ENCODE measurements at regions not wholly inside any gene's neighbourhood (a gene's known extent, or its start where the extent isn't known, plus 50 kb on each side); places are given as distances from the start of the nearest gene placed in this dataset.

GRCh38 chr12:13275241-13276085 lies 78.9 kb downstream of the EMP1 start:
- DNase-seq = no peak

GRCh38 chr12:13273850-13274249 lies 77.3 kb downstream of the EMP1 start:
- no peak for DNase-seq

- DNase-seq = no peak
Measured at GRCh38 chr12:13273097-13273496, 76.6 kb downstream of the EMP1 start.

- DNase-seq = no peak
Measured at GRCh38 chr12:13270817-13271216, 74.3 kb downstream of the EMP1 start.

Data from activated CD4-positive, alpha-beta T cell treated with anti-CD3 and anti-CD28 coated beads, Interleukin-2, amount 50 U/mL, for 48 hours (primary cell).